ENCODE measurements at regions not wholly inside any gene's neighbourhood (a gene's known extent, or its start where the extent isn't known, plus 50 kb on each side); places are given as distances from the start of the nearest gene placed in this dataset.

DNA sequence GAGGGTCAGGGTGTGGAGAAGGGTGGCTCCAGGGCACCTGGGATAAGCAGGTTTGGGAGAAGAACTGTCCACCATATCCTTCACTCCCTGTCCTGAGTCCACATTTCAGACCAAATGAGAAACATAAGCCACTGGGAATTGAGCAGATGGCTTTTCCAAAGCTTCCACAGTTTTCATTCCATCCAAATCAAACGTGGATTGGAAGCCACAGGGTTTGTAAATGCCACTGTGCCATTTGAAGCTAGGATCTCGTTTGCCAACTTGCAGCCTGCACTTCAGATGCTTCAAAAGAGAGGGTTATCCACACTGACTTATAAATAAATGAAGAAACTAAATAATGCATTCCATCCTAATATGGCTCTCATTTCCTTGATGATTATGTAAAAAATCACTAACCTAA lies 81.5 kb downstream of the UQCRFS1 start:
- no peak overlapping the region for H3K4me3 Mint-ChIP-seq (ENCODE audit: low read depth, unreplicated experiment)
- no peaks in the 10 kb centered on the region for H3K4me1 Mint-ChIP-seq (ENCODE audit: low read depth, unreplicated experiment)
- H3K27me3 Mint-ChIP-seq (ENCODE audit: unreplicated experiment) = peaks cover 32% of the 10 kb centered on the region
- no peak overlapping the region for H3K27ac Mint-ChIP-seq (ENCODE audit: unreplicated experiment)
- H3K36me3 Mint-ChIP-seq (ENCODE audit: insufficient read depth, unreplicated experiment) = no peaks in the 10 kb centered on the region
- no peak for DNase-seq
- CTCF ChIA-PET = no interaction called here
- intact Hi-C loops (cut with micrococcal nuclease; ENCODE audit: unreplicated experiment) = no loop called here
- TF ChIP-seq, protein P1, sequence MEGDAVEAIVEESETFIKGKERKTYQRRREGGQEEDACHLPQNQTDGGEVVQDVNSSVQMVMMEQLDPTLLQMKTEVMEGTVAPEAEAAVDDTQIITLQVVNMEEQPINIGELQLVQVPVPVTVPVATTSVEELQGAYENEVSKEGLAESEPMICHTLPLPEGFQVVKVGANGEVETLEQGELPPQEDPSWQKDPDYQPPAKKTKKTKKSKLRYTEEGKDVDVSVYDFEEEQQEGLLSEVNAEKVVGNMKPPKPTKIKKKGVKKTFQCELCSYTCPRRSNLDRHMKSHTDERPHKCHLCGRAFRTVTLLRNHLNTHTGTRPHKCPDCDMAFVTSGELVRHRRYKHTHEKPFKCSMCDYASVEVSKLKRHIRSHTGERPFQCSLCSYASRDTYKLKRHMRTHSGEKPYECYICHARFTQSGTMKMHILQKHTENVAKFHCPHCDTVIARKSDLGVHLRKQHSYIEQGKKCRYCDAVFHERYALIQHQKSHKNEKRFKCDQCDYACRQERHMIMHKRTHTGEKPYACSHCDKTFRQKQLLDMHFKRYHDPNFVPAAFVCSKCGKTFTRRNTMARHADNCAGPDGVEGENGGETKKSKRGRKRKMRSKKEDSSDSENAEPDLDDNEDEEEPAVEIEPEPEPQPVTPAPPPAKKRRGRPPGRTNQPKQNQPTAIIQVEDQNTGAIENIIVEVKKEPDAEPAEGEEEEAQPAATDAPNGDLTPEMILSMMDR (IDR thresholded peaks at IDR 0.05; ENCODE audit: unreplicated experiment) = no peak
- H3K9me3 Mint-ChIP-seq (ENCODE audit: low read depth, unreplicated experiment) = peaks cover 5% of the 10 kb centered on the region
- BruUV-seq (replicated peaks) = no TSS peak

DNA sequence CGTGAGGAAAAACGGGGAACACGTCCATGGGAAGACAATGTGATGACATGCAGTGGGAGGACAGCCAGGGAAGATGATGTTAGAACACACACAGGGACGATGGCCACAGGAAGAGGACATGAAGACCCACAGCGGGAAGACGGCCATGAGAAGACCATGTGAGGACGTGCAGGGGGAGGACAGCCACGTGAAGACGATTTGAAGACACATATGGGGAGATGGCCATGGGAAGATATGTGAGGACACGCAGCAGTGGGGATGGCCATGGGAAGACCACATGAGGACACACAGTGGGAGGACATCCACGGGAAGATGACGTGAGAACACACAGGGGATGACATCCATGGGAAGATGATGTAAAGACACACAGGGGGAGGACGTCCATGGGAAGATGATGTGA lies 83.8 kb downstream of the UQCRFS1 start:
- CTCF ChIA-PET = no interaction called here
- intact Hi-C loops (cut with micrococcal nuclease; ENCODE audit: unreplicated experiment) = no loop called here
- DNase-seq = no peak
- Mint-ChIP-seq H3K36me3 (ENCODE audit: insufficient read depth, unreplicated experiment) (no peaks in the 10 kb centered on the region), H3K27ac (ENCODE audit: unreplicated experiment) (no peak overlapping the region), H3K27me3 (ENCODE audit: unreplicated experiment) (peaks cover 10% of the 10 kb centered on the region), H3K4me3 (ENCODE audit: low read depth, unreplicated experiment) (no peak overlapping the region), H3K9me3 (ENCODE audit: low read depth, unreplicated experiment) (peaks cover 8% of the 10 kb centered on the region), H3K4me1 (ENCODE audit: low read depth, unreplicated experiment) (no peaks in the 10 kb centered on the region)
- BruUV-seq (replicated peaks) = no TSS peak
- TF ChIP-seq, protein P1 (IDR thresholded peaks at IDR 0.05; ENCODE audit: unreplicated experiment) = no peak

DNA sequence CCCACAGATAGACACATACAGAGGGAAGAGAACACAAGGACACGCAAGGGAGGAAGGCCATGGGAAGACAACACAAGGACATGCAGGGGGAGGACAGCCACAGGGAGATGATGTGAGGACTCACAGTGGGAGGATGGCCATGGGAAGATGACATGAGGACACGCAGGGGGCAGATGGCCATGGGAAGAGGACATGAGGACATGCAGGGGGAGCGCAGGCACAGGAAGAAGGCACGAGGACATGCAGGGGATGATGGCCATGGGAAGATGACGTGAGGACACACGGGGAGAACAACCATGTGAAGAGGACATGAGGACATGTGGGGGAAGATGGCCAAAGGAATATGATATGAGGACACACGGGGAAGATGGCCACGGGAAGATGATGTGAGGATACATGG lies 84.7 kb downstream of the UQCRFS1 start:
- Mint-ChIP-seq H3K4me1 (ENCODE audit: low read depth, unreplicated experiment) (no peaks in the 10 kb centered on the region), H3K4me3 (ENCODE audit: low read depth, unreplicated experiment) (no peak overlapping the region), H3K9me3 (ENCODE audit: low read depth, unreplicated experiment) (peaks cover 6% of the 10 kb centered on the region), H3K36me3 (ENCODE audit: insufficient read depth, unreplicated experiment) (no peaks in the 10 kb centered on the region), H3K27ac (ENCODE audit: unreplicated experiment) (no peak overlapping the region), H3K27me3 (ENCODE audit: unreplicated experiment) (peaks cover under 1% of the 10 kb centered on the region)
- TF ChIP-seq, protein P1 (IDR thresholded peaks at IDR 0.05; ENCODE audit: unreplicated experiment) = no peak
- DNase-seq = no peak
- CTCF ChIA-PET = no interaction called here
- intact Hi-C loops (cut with micrococcal nuclease; ENCODE audit: unreplicated experiment) = no loop called here
- BruUV-seq (replicated peaks) = no TSS peak

DNA sequence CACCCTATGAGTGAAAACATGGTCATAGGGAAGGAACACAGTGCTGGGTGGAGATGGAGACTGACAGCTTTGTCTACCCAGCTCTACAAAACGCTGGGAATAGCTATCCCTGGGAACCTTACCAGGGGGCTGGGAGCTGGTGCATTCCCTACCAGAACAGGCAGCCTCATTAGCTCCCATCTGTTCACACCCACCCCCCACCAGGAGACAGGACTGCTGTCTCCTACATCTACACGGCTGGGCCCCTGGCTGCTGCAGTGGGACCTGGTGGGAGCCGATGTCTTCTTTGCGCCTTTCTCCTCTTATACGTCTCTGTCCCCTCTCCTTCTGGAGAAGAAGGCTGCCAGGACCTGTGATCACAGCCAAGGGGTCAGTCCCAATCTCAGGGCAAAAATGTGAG lies 90.8 kb downstream of the UQCRFS1 start:
- intact Hi-C loops (cut with micrococcal nuclease; ENCODE audit: unreplicated experiment) = no loop called here
- Mint-ChIP-seq H3K36me3 (ENCODE audit: insufficient read depth, unreplicated experiment) (no peaks in the 10 kb centered on the region), H3K27me3 (ENCODE audit: unreplicated experiment) (no peaks in the 10 kb centered on the region), H3K4me3 (ENCODE audit: low read depth, unreplicated experiment) (no peak overlapping the region), H3K9me3 (ENCODE audit: low read depth, unreplicated experiment) (peaks cover 10% of the 10 kb centered on the region), H3K27ac (ENCODE audit: unreplicated experiment) (no peak overlapping the region), H3K4me1 (ENCODE audit: low read depth, unreplicated experiment) (peaks cover 26% of the 10 kb centered on the region)
- no peak for DNase-seq
- no TSS peak for BruUV-seq (replicated peaks)
- CTCF ChIA-PET = interaction anchor here (1.0 kb wide), 1 partner anchor 243 kb away, joined by 7 read pairs; no protein-coding TSS in a partner anchor
- TF ChIP-seq, protein P1 (IDR thresholded peaks at IDR 0.05; ENCODE audit: unreplicated experiment) = no peak

All from Calu3 (cell line).